SU-DHL-6 (cell line): ENCODE measurements at regions not wholly inside any gene's neighbourhood (a gene's known extent, or its start where the extent isn't known, plus 50 kb on each side); places are given as distances from the start of the nearest gene placed in this dataset.

Experiments used
- H2AFZ ChIP-seq: fragments of 200-600 bp; sonication (generic); 2 replicates; pipeline ENCODE4 v1.6.1; 2014; ENCODE audit warnings: low read depth, mild to moderate bottlenecking, moderate library complexity, mixed read lengths, antibody characterized with exemption, low read length; ENCODE audit not compliant: severe bottlenecking
- H3F3A ChIP-seq: fragments of 200-600 bp; shearing (Covaris generic); 2 replicates; pipeline ENCODE4 v1.6.0; 2016; ENCODE audit warnings: antibody characterized with exemption, mild to moderate bottlenecking; ENCODE audit not compliant: insufficient read depth
- H3K27ac ChIP-seq: fragments of 200-600 bp; sonication (generic); 2 replicates; pipeline ENCODE4 v1.5.1; 2016; ENCODE audit warnings: low read depth, mild to moderate bottlenecking, low read length, moderate library complexity, mixed read lengths
- H3K27me3 ChIP-seq: fragments of 200-600 bp; sonication (generic), shearing (Covaris generic); 2 replicates; pipeline ENCODE4 v1.6.0; 2014; ENCODE audit warnings: mild to moderate bottlenecking, low read length
- H3K36me3 ChIP-seq: fragments of 200-600 bp; sonication (generic); 2 replicates; pipeline ENCODE4 v1.6.1; 2014; ENCODE audit warnings: mild to moderate bottlenecking, low read length, mixed read lengths
- H3K4me2 ChIP-seq: fragments of 300-600, 200-600 bp; shearing (Covaris generic), sonication (generic); 2 replicates; pipeline ENCODE4 v1.6.0; 2014; ENCODE audit warnings: low read length, low read depth, mild to moderate bottlenecking; ENCODE audit not compliant: poor library complexity, severe bottlenecking
- H3K4me3 ChIP-seq: fragments of 200-600 bp; sonication (generic); 2 replicates; pipeline ENCODE4 v1.5.1; 2014; ENCODE audit warnings: antibody characterized with exemption, low read length, mild to moderate bottlenecking, mixed read lengths; ENCODE audit not compliant: insufficient read depth, poor library complexity, severe bottlenecking
- H3K79me2 ChIP-seq: fragments of 200-600 bp; sonication (generic); 2 replicates; pipeline ENCODE4 v1.6.1; 2014; ENCODE audit warnings: mild to moderate bottlenecking, low read length, moderate library complexity; ENCODE audit not compliant: insufficient read depth
- H3K9ac ChIP-seq: fragments of 200-600 bp; sonication (generic); 2 replicates; pipeline ENCODE4 v1.7.0; 2014; ENCODE audit warnings: mild to moderate bottlenecking, low read length
- H3K9me2 ChIP-seq: fragments of 200-600 bp; sonication (generic); replicated peaks from 2 replicates; pipeline ENCODE4 v1.6.1; 2014; ENCODE audit warnings: low read length; ENCODE audit not compliant: insufficient read depth
- H3K9me3 ChIP-seq: fragments of 200-600 bp; sonication (generic); 2 replicates; pipeline ENCODE4 v1.6.1; 2014; ENCODE audit warnings: low read length, mixed read lengths; ENCODE audit not compliant: insufficient read depth
- H4K20me1 ChIP-seq: fragments of 200-600 bp; sonication (generic); 2 replicates; pipeline ENCODE4 v1.6.1; 2014; ENCODE audit warnings: low read depth, mild to moderate bottlenecking, antibody characterized with exemption, low read length, moderate library complexity, mixed read lengths
- CTCF ChIP-seq: fragments of 200-600 bp; sonication (generic); IDR thresholded peaks from one replicate; pipeline ENCODE4 v1.5.1; 2017; ENCODE audit warnings: antibody characterized with exemption, mild to moderate bottlenecking, low read length, moderate library complexity; ENCODE audit not compliant: insufficient read depth, poor library complexity, severe bottlenecking
- EZH2phosphoT487 ChIP-seq: fragments of 200-600 bp; sonication (generic), shearing (Covaris generic); conservative IDR thresholded peaks from 2 replicates; pipeline ENCODE4 v1.6.1; 2018; ENCODE audit warnings: mild to moderate bottlenecking, antibody characterized with exemption, low read length, moderate library complexity, mixed read lengths

GRCh38 chr20:57076152-57076652, 190.2 kb downstream of the BMP7 start:
- no peak overlapping the region for H3K4me2 ChIP-seq
- H2AFZ ChIP-seq: no peak overlapping the region
- H3K9me3 ChIP-seq: peaks cover 8% of the 10 kb centered on the region; the same call in 1 of the 2 replicates
- H4K20me1 ChIP-seq: no peaks in the 10 kb centered on the region
- no peaks in the 10 kb centered on the region for H3K79me2 ChIP-seq
- H3K36me3 ChIP-seq: no peaks in the 10 kb centered on the region
- no peak for TF ChIP-seq CTCF
- no peak overlapping the region for H3K27ac ChIP-seq
- no peak overlapping the region for H3K4me3 ChIP-seq
- no peaks in the 10 kb centered on the region for H3K27me3 ChIP-seq
- no peaks in the 10 kb centered on the region for H3K9me2 ChIP-seq
- no peaks in the 10 kb centered on the region for H3F3A ChIP-seq
- H3K9ac ChIP-seq: no peak overlapping the region

- no peaks in the 10 kb centered on the region for H3K27me3 ChIP-seq
- TF ChIP-seq EZH2phosphoT487 (no peak), CTCF (no peak)
- H3K36me3 ChIP-seq: no peaks in the 10 kb centered on the region
- H3K4me3 ChIP-seq: no peak overlapping the region
- no peaks in the 10 kb centered on the region for H3F3A ChIP-seq
- no peaks in the 10 kb centered on the region for H4K20me1 ChIP-seq
- H2AFZ ChIP-seq: no peak overlapping the region
- H3K9me3 ChIP-seq: peaks cover 8% of the 10 kb centered on the region; the same call in 1 of the 2 replicates
- H3K9me2 ChIP-seq: no peaks in the 10 kb centered on the region
- H3K27ac ChIP-seq: no peak overlapping the region
- H3K9ac ChIP-seq: no peak overlapping the region
- no peak overlapping the region for H3K4me2 ChIP-seq
- no peaks in the 10 kb centered on the region for H3K79me2 ChIP-seq
Measured at GRCh38 chr20:57076951-57077350, 189.5 kb downstream of the BMP7 start.

- H3K4me3 ChIP-seq: no peak overlapping the region
- no peak overlapping the region for H3K9ac ChIP-seq
- peaks cover 8% of the 10 kb centered on the region; the same call in 1 of the 2 replicates for H3K9me3 ChIP-seq
- no peaks in the 10 kb centered on the region for H4K20me1 ChIP-seq
- TF ChIP-seq CTCF: no peak
- TF ChIP-seq EZH2phosphoT487: no peak
- no peak overlapping the region for H3K4me2 ChIP-seq
- H3K27ac ChIP-seq: no peak overlapping the region
- no peaks in the 10 kb centered on the region for H3K36me3 ChIP-seq
- H3K27me3 ChIP-seq: no peaks in the 10 kb centered on the region
- H3K79me2 ChIP-seq: no peaks in the 10 kb centered on the region
- H3F3A ChIP-seq: no peaks in the 10 kb centered on the region
- no peak overlapping the region for H2AFZ ChIP-seq
- no peaks in the 10 kb centered on the region for H3K9me2 ChIP-seq
Measured at GRCh38 chr20:57078116-57078515, 188.3 kb downstream of the BMP7 start.
